NCI-H1092 treated with DMSO at 0.1 percent for 48 hours (cell line): ENCODE measurements at regions not wholly inside any gene's neighbourhood (a gene's known extent, or its start where the extent isn't known, plus 50 kb on each side); places are given as distances from the start of the nearest gene placed in this dataset.
"Not testable (repeated sequence)": the region's sequence is repeated elsewhere in the genome, so short reads cannot be mapped to it uniquely, and the experiment has no call there.

ENCODE experiments used
- DNase-seq: peaks from one replicate; lab custom pipeline; 2025; lab: John Stamatoyannopoulos, UW

DNA sequence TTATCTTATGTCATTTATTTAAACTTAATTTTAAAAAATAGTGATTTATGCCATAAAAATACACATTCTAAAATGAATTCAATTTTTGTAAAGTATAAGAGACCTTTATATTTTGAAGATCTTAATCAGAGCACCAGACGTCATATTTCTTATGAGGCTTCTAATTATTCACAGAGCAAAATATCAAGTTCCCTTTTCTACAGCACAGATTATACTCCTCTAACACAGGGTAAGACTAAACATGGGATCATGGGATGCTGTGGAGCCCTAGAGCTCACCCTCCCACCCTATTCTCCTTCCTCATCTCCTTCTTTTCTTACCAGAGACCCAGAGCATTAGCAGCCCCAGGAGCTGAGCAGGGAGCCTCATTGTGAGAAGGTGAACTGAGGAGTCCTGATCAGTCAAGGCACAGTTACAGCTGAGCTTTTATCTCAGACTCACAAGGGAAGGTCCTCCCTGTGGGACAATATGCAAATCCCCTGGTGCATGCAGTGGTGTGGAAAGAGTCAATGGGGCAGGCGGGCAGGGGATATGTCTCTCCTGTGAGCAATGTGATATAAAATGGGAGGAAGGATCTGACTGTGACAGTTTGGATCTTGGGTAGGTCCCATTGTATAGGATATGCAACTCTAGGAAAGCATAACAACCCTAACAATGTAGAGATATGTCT, 530.7 kb downstream of the RPIA start:
- not testable (repeated sequence) for DNase-seq

DNA sequence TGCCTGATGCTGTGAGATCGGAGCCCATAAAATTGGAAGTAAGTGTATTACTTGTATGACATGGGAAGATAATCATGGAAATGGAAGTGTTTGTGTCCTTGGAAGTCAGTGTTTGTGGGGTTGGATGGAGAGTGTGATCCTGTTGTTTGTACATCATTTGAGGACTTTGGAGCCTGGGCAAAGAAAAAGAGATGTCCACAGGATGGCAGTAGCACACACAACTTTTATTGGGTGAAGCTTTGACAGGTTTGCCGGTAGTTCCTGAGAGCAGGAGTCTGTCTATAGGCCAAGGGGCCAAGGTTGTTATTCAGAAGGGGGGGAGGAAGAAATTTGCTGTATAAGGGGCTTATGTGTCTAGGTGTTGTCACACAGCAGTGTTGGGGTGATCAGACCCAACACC, 533.3 kb downstream of the RPIA start:
- DNase-seq, result not testable (repeated sequence)

DNA sequence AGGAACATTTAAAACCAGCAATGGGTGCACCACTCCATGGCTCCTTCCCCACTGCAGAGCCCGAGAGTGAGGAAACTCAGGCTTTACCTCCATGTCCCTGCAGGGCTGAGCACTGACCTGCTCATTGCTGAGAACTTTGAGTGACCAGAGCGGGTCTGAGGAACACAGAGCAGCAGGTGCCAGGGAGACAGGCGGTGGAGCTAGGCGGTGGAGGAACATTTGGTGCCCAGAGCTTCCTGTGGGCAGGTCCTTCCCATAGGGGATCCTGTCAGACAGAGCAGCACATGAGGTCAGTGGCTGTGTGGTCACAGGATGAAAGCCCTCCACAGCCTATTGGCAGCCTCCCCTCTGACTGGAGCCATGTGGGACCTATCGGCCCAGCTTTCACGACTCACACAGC, 538.5 kb downstream of the RPIA start:
- DNase-seq, result not testable (repeated sequence)

DNA sequence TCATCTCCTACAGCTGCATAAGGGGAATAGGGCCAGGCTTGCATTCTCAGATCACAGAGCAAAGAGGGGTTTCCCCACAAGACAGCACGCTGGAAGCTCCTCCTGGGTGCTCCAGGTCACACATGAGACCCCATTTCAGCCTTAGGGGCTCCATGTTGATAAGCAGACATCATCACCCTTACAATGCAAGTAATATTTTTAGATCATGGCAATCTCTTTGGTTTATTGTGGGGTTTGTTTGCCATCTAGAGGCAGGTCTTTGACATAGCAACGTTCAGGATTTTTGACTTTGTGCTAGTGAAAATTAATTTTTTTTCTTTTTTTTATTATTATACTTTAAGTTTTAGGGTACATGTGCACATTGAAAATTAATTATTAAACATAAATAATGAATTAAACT, 539.8 kb downstream of the RPIA start:
- DNase-seq, result not testable (repeated sequence)

DNA sequence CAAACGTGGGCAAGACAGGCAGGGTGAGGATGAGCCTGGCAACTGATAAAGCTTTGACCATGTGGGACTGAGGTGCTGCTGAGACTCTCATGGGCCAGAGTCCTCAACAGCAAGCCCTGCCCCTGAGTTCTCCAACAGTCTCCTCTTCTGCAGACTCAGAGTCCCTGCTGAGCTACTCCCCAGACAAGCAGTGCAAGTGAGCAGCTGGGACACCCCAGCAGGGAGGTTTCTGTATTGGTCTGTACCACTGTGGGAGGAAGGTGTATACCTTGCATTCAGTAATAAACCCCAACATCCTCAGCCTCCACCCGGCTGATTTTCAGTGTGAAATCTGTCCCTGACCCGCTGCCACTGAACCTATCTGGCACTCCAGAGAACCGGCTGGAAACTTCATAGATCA, 542.5 kb downstream of the RPIA start:
- DNase-seq, result not testable (repeated sequence)

DNA sequence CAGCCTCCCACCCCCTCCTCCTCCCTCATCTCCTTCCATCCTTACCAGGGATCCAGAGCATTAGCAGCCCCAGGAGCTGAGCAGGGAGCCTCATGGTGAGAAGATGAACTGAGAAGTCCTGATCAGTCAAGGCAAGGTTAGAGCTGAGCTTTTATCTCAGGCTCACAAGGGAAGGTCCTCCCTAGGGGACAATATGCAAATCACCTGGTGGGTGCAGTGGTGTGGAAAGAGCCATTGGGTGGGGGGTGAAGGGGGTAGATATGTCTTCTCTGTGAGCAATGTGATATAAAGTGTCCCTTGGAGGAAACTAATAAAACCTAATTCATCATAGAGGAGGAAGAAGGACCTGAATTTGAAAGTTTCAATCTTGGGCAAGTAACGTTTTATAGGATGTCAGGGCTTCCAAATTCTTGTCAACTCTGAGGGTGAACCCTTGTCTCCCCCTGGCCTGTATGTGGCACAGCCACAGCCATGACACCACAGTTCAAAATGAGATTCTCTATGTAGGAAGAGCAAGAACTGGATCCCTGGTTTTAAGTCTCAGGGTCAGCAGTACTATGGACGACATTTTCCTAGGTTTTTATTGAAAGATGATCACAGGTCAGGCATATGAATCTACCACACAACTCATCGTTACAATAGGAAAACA, 543.5 kb downstream of the RPIA start:
- not testable (repeated sequence) for DNase-seq

DNA sequence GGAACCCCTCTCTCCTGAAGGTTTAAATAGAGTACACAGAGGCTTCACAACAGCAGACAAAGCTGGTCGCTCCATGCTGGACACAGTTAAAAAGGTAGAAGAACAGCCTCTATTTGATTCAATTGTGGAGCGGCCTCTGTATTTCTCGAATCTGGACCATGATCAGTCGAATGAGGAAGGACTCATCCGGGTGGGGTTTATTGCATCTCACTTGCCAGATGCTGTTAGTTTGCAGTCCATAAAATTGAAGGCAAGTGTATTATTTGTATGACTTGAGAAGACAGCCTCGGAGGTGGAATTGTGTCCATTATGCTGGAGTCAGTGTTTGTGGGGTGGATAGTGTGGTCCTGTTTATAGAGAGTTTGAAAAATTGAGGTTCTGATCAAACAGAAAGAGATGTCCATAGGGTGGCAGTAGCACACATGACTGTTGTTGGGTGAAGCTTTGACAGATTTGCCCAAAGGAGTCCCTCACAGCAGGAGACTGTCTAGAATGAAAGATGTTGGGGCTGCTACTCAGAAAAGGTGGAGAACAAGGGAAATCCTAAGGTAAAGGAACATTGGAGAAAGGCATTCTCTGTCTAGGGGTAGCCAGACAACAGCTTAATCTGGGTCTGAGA, 545.5 kb downstream of the RPIA start:
- not testable (repeated sequence) for DNase-seq

DNA sequence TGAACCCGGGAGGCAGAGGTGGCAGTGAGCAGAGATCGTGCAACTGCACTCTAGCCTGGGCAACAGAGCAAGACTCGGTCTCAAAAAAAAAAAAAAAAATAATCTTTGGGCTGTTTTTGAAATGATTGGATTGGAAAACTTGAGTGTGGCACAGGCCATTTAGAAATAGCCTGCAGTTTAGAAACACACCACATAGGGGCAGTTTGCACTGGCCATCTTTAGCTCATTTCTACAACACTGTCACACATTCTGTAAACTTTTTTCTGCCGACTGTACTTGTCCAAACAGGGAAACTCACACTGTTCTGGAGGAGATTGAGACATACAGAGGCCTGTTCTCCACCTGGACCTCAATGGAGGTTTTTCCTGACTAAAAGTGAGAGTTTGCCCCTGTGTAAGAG, 546.3 kb downstream of the RPIA start:
- DNase-seq, result not testable (repeated sequence)

DNA sequence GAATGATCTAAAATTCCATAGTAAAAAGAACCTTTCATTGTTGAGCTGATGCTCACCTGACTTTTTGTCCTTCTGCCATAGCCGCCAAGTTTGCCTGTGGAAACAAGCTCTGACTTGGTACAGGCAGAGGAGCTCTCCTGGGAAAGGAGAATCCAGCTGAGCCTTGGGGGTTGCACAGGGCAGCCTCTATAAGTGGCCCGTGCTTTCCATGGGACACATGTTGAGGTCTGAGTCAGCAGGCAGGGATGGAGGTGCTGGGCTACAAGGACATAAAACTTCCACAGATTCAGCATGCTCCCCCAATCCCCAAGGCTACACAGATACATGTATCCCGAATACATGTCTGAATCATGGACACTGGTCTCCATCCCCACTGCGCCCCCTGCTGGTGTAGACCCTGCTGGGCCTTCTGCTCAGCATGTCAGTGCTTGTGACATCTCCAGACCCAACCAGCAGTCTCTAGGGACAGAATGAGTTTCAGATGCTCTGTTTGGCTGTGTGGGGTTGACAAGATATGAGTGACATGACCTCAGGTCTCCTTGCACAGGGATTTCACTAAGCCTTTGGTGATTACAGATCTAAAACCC, 551.7 kb downstream of the RPIA start:
- not testable (repeated sequence) for DNase-seq

DNA sequence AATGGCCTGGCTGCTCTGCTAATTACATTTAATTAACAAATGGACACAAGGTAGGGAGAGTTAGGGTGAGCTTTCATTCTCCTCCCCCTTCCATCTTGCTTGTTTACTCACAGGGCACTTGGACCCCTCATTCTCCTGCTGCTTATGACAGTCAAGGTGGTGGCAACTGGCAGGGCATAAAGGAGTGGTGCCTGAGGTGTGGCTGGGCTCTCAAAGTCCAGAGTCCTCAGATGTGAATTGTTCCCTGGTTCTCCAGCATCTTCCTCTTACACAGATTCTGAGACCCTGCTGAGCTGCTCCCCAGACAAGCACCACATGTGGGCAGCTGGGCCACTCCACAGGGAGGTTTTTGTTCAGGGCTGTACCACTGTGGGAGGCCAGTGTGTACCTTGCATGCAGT, 552.9 kb downstream of the RPIA start:
- DNase-seq, result not testable (repeated sequence)

DNA sequence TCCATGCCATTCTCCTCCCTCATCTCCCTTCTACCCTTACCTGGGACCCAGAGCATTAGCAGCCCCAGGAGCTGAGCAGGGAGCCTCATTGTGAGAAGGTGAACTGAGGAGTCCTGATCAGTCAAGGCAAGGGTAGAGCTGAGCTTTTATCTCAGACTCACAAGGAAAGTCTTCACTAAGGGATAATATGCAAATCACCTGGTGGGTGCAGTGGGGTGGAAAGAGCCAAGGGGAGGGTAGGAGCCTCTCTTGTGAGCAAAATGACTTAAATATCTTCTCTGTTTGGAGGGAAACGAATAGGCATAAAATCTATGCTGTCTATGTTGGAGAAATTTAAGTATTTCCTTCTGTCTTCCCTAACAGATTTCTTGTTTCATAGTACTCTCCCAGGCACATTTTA, 554.0 kb downstream of the RPIA start:
- not testable (repeated sequence) for DNase-seq

DNA sequence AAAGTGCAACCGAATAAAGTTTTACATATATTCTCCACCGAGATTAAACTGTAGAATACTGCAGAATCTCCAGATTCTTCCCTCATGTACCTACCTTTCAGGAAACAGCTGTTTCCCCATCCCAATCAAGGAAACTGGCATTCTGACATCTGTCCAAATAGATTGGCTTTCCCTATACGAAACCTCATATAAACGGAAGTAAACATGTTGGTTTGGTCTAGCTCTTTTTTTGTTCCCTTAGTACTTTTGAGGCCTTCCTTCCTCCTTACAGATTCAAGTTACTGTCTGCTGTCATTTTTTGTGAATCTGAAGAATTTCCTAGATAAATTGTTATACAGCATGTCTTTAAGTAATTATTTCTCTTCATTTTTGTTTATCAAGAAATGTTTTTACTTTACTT, 554.6 kb downstream of the RPIA start:
- DNase-seq, result not testable (repeated sequence)

DNA sequence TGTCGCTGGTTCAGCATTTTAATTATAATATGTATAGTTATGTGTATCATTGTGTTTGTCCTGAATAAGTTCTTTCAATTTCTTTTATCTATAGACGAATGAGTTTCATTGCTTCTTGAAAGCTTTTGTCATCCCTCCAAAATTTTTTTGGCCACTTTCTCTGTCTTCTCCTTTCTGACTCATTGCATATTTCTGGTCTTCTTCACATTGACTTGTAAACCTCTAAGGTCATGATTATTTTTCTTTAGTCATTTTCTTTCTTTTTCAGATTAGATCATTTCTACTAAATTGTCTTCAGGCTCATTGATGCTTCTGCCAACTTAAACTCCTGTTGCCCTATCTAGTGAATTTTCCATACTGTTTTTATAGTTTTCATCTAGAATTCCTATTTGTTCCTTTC, 555.1 kb downstream of the RPIA start:
- not testable (repeated sequence) for DNase-seq

DNA sequence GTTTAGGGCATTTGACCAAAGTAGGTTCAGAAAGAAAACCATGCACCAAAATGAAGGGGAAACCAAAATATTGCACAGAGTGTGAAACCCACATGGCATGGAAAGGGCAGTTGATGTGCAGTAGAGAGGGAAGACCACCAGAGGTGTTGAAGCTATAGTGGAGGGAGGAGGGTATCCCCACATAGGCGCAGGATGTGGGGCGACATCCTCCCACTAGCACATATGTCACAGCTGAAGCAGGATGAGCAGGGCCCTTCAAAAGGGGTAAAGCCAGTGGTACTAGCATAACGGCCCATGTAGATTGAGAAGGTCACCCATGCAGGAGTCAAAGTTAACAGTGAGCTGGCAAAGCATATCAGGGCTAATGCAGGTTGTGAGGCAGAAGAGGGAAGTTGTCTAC, 563.5 kb downstream of the RPIA start:
- DNase-seq, result not testable (repeated sequence)

DNA sequence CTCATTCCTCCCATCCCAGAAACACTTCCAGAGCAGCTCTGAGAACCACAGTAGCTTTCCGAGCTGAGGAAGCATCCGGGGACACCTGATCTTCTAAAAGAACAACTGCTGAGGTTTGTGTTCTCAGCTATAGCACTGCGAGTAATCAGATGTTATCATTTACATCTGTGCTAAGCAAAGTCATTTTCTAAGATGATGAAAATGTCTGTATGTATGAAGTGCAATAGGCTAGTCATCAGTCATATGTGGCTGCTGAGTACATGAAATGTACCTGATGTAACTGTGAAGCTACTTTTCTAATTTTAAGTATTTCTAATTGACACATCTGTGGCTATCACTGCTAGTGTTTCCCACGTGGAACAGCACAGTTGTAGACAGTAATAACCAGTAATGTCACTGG, 582.0 kb downstream of the RPIA start:
- DNase-seq, result not testable (repeated sequence)

DNA sequence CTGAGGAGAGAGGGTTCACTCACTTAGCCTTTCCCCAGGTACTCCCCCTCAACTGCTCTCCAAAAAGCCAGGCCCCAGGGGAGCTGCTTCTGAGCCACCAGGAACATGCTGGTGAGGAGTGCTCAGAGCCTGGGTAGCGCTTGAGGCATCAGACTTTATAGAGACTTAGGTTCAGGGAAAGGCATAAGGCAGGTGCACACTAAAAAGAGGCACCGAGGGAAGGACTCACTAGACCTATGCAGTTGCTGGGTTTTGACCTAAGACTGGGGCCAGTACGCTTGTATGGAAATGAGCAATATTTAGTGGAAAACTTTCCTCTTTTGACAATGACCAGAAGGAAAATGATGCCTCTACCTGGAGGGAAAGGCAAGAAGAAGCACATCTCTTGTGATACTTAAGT, 589.1 kb downstream of the RPIA start:
- DNase-seq, result not testable (repeated sequence)

DNA sequence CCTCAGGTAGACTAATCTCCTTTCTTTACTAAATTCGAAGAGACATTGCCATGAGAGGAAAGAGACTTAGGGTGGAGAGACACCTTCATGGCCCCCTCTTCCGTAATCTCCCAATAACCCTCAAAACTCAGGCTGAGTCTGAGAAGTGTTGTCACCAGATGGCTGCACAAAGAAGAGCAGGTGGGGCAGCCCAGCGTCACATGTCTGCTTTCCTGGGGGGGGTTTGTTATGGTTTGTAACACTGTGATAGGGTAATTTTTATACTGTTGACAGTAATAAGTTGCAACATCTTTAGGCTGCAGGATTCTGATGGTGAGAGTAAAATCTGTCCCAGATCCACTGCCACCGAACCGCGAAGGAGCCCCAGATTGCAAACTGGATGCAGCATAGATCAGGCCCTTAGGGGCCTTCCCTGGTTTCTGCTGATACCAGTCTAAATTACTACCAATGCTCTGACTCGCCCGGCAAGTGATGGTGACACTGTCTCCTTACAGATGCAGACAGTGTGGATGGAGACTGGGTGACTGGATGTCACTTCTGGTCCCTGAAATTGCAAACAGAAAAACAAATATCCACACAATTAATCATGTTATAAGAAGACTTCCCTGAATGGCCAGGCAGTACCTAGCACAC, 595.1 kb downstream of the RPIA start:
- DNase-seq, result not testable (repeated sequence)

DNA sequence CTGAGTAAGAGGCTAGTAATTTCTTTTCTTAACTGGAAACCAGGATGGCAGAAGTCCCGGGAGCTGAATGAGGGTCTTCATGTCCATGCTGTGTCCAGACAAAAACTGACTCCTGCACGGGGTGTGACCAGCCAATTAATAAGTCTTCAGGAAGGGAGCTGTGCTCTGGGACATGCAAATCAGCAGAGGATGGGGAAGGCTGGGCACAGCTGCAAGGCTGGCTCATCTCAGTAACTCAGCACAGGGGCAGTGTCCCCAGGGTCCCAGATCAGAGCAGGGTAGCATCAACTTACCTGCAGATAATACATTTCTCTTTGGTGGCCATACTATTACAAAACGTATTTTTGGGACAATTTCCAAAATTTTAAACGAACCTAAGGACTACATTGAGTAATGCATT, 595.6 kb downstream of the RPIA start:
- not testable (repeated sequence) for DNase-seq

DNA sequence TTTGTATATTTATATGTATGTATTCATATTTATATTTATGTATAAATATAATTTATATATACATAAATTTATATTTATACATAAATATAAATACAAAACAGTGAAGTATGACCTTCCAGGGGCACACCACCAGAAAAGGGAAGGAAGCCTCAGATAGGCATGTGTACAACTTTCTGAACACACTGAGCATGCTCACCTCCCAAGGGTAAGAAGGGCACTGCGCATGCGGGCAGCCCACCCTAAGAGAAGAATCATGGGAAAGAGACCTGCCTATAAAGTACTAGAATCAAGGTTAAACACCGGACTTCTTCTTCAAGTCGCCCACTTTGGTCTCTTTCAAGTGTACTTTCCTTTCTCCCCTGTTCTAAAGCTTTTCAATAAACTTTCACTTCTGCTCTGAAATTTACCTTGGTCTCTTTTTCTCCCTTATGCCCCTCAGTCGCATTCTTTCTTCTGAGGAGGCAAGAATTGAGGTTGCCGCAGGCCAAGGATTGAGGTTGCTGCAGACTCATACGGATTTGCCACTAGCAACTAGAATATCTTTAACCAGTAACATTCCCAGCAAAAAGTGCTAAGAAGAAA, 600.3 kb downstream of the RPIA start:
- not testable (repeated sequence) for DNase-seq

DNA sequence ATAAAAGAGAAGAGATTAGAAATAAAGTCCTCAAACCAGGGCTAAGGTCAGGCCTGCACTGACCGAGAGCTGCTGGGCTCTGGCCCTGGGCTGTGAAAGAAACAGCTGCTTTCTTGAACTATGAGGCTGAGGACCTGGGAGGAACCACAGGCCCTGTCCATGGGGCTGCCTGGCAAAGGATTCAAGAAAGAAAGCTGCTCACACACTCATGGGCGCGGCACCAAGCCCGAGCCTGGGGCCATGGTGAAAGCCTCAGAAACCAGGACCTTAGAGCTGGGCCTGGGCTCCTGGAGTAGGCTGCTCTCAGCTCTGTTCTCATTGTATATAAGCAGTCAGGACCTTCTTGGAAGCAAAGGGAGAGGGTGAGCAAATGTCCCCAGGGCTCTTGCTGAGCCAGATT, 601.9 kb downstream of the RPIA start:
- not testable (repeated sequence) for DNase-seq

DNA sequence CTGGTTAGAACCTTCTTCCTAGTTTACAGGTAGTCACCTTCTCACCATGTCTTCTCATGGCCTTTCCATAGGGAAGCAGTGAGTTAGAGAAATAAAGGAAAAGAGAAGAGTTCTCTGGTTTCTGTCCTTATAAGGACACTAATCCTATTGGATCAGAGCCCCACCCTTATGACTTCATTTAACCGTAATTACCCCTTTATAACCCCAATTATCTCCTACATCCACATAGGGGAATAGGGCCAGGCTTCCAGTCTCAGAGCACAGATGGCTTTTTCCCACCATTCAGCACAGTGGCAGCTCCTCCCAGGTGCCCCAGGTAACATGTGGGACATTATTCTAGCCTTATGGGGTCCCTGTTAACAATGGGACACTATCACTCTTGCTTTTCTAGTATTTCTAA, 602.9 kb downstream of the RPIA start:
- DNase-seq, result not testable (repeated sequence)

DNA sequence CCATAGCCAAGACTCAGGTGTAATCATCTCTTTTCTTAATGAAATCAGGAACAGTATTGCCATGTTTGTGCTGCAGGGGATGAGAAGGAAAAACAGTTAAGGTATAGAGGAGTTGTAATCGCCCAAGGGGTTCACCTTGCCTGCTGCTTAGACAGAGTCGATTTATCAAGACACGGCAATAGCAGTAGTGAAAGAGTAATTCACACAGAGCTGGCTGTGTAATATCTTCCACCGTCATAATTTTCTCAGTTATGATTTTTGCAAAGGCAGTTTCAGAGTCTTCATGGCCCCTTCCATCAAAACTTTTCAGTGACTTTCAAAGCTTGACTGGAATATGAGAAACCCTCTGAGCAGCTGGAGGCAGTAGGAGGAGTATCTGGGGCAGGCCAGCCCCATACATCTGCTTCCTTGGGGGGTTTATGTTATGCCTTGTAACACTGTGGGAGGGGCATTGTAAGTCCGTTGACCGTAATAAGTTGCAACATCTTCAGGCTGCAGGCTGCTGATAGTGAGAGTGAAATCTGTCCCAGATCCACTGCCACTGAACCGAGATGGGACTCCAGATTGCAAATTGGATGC, 605.4 kb downstream of the RPIA start:
- not testable (repeated sequence) for DNase-seq
